Fibroblast of skin of left quadriceps (primary cell): ENCODE measurements at regions not wholly inside any gene's neighbourhood (a gene's known extent, or its start where the extent isn't known, plus 50 kb on each side); places are given as distances from the start of the nearest gene placed in this dataset.

Experiments
- DNase-seq, 2 experiments: peaks; one replicate each; pipeline ENCODE4 v3.0.0-alpha.2; 2013; ENCODE audit warnings: low read depth in 2 of 2

DNA sequence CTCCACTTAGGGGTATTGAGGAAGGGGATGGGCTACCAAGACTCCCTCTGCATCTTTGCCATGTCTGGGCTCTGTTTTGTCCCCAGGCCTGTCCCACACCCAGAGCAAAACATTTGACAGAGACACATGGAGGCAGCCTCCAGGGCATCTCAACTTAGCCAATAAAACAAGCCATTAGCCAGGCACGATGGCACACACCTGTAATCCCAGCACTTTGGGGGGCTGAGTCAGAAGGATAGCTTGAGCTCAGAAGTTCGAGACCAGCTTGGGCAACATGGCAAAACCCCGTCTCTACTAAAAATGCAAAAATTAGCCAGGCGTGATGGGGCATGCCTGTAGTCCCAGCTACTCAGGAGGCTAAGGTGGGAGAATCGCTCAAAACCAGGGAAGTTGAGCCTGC is 120.3 kb upstream of the IPO9 start:
- DNase-seq: no peak

DNA sequence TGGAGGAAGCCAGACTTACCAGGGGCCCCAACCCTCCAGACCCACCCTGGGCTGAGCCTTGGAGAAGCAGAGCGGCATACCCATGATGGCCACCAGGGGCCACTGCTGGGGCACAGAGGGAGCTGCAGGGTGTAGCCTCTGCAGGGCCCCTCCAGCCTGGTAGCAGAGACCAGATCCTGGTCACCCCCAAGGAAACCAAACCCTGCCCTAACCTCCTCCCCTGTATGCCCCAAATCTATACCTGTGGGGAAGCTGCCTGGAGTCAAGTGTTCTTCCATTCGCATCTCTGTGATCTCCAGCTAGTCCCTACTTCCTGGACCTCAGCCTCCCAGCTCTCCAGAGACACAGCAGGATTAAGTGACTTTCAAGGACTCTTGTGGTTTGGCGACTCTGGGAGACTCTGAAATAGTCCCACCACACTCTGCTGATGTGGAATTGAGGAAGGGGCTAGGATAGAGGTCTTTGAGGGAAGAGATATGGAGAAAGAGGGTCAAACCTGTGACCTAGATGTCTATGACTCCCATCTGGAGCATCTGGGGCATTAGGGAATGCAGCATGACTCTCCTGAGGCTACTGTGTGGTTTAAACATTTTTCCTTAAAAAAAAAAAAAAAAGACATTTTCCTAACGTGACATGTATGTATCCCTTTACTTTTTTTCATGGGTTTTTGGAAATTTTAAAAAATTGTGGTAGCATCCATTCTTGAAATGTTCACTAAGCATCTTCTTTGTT is 119.2 kb upstream of the IPO9 start:
- no peak for DNase-seq

DNA sequence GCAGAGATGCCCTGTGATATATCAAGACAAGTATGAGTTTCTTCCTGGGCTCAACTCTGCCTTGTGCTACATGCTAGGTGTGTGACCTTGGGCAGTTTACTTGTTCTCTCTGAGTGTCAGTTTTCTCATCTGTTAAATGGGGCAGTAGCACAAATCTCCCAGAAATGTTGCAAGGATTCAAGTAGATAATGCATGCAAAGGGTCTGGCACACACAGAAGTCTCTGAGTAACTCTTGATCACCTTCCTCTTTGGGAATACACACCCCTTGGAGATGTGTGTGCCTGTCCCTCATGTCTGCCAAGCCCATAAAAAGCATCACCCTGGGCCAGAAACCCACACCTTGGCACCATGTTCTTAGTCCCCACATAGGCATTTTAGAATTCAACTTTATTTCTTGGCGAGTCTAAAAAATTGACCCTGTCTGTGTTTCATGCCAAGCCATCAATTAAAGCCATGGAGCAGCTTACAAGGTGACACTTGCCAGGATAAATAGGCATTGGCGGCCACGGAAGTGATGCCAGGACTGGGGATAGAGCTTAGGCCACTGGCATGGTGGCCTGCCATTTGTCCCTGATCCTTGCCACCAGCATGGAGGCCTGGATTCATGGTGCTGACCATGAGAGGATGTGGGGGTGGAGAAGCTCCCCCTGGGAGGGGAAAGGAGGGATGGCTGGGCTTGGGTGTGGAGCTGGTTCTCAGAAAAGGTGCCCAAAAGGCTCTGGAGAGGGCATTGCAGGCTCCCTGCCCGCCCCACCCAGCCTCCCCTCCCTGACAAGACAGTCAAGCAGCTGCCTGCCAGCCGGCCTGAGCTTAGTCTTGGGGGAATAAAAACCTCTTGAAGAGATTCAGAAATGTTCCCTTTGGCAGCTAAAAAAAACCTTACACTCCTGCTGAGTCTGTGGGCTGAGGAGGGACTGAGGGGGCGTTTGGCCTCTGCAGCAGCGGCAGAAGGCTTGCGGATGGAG is 118.0 kb upstream of the IPO9 start:
- DNase-seq: no peak

DNA sequence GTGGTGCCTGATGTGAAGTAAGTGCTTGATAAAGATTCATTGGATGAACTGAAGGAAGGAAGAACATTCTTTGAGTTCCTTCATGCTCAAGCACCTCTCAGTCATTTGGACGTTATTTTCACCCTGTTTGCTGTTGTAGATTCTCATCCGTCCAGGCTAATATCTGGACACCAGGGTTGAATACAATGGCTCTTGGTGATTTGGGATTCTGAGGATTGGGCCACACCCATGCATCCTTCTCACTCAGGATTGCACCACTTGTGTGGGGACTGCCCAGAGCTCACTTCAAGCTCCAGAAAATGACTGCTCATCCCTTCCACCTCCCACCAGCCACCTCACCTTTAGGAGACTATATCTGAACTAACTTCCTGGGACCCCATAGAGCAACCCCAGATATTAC is 117.1 kb upstream of the IPO9 start:
- DNase-seq: no peak

DNA sequence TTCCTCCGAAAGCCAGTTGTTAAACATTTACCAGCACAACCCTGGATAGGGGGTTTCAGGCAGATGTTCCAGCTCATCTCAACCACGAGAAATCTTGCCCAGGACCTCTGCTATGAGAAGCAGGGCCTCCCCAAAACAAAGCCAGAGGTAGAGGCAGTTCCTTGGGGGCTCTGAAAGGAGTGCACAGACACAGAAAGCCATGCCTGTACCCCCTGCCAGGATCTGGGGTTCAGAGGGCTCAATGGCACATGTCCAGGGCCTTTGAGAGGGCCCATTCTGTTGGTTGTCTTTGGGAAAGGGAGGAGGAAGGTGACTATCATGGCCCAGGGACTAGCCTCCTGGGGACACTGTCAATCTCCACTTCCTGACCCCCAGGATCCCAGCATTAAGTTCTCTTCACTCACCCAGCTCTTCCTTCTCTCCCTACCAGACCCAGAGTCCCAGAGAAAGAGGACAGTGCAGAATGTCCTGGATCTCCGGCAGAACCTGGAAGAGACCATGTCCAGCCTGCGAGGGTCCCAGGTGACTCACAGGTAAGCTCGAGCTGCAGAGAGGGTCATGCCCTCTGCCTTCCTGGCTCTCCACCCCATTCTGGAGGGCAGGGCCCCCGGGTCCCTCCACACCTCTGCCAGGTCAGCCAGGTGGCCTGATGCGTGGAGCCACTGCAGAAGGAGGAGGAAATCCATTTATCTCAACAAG is 116.4 kb upstream of the IPO9 start:
- DNase-seq: no peak

DNA sequence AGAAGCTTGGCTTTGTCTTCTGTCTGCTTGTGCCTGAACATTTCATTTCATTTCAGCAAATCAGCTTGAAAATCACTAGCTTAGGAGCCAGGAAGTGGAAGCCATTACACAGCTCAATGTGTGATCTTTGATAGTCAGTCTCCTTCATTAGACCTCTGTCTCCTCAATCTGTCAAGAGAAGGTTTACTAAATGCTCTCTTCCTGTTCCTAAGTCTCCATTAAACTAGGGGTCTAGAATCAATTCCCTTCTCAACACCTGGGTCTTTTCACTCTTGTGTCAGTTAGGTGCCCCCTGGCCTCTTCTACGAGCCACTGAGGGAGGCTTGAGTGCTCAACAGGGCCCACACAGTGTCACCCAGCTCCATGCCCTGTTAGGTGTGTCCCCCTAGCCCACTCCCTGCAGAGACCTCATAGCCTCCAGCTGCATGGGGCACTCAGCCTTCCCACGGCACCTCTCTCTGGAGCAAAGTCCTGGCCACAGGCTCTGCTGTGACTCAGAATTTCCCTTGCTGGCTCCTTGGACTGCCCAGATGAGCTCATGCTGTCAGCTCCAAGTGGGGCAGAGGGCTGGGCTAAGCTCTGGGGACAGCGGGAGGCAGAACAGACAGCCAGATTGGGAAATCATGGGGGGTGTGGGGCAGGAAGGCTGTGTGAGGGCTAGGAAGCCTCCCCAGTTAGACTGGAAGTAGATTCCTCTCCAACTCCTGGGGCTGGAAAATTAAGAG is 115.7 kb upstream of the IPO9 start:
- DNase-seq: peak; percentile 96

DNA sequence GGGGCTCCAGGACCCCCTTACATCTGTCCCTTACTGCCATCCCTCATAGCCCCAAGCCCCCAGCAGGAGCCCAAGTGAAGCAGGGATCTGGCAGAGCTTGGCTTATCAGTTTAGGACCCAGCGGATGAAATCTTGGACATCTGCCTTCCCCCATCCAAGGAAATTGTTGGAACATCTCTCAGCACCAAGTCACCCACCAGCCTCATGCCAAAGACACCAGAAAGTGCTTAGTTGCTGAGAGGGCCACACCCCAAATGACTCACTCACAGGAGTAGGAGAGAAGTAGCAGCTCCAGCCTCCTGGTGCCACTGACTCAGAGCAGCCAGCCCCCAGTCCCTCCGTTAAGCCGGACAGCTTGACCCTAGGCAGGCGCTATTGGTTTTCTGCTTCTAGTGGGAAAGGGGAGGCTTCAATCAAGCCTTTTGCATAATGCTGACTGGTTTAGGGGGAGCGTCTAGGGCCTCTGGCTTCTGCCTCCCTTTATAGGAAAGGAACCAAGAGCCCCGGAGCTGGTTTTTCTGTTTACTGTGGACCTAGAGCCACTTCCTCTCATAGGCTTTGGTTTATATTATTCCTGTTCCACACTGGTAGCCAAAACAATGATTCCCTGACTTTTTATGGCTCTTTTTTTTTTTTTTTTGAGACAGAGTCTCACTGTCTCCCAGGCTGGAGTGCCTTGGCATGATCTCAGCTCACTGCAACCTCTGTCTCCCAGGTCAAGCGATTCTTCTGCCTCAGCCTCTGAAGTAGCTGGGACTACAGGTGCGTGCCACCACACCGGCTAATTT is 114.2 kb upstream of the IPO9 start:
- peak; percentile 95 to 96 for DNase-seq

DNA sequence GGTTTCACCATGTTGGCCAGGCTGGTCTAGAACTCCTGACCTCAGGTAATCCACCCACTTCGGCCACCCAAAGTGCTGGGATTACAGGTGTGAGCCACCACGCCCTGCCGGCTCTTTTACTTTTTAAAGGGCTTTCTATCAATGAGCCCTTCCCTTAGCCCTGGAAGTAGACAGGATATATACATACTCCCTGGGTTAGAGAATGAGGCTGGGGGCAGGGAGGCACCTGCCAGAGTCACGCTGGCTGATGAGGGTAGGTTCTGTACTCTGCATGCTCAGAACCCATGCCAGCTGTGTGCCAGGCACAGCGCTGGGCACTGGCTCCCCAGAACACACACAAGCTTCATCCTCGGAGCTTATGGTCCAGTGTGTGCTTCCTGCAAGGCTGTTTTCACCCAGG is 113.6 kb upstream of the IPO9 start:
- no peak for DNase-seq

DNA sequence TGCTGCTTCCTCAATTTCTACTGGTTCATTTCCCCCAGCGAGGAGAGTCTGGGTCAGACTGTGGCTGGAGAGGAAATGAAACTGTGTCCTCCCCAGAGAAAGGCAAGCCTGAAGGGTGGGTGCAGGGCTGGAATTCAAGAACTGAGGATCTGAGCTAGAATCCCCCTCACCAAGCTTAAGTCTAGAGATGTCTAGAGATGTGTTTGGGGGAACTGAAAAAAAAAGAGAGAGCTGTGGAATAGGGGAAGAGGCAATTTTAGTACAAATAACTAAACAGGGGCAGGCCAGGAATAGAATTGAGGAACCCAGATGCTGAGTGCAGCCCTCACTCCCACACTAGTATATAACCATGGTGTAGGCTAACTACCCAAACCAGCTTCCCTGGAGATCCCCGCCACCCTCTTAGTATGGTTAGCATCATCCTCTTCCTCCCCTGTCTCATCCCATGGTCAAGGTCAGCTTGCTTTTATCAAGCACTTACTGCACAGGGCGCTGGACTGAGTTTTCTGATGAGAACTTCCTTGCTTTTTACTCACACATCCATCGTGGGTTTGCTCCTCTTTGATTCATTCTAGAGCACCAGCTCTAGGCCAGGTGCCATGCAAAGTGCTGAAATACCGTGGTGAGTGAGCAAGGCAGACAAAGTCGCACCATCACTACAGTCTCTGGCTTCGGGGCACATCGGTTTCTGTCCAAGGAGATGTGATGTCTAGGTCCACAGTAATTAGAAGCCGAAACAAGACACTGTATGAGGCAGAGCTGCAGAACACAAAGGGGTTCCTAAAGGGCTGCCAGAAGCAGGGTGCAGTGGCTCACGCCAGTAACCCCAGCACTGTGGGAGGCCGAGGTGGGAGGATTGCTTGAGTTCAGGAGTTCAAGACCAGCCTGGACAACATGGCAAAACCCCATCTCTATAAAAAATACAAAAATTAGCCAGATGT is 112.9 kb upstream of the IPO9 start:
- DNase-seq: no peak

DNA sequence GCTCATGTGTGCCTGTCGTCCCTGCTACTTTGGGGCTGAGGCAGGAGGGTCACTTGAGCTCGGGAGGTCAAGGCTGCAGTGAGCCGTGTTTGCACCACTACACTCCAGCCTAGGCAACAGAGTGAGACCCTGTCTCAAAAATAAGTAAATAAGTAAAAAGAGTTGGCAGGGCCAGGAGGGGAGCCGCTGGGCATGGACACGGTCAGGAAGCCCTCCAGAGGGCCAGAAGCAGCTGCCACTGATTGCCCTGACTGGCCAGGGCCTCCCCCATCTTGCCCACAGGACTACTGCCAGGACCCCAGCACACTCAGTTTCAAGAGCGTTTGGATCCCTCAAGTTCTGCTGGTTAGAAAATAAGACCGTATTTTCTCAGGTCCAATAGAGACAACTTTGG is 112.2 kb upstream of the IPO9 start:
- no peak for DNase-seq

DNA sequence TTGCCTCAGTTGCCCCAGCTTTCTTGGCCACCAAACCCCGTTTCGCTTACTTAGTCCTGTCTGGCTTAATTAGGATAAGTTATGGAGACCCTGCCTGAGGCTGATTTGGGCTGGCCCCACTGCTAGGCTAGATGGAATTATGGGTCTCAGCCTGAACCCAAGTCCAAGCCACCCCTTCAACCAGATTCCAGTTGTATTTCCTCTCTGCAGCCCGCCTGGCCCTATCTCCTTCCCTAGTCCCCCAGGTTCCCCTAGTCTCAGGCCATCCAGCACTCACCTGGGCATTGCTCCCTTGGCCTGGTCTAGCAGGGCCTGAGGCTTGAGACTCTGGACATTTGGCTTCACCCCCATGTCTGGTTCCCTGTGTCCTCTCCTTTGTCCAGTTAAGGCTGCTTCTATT is 111.7 kb upstream of the IPO9 start:
- no peak for DNase-seq

DNA sequence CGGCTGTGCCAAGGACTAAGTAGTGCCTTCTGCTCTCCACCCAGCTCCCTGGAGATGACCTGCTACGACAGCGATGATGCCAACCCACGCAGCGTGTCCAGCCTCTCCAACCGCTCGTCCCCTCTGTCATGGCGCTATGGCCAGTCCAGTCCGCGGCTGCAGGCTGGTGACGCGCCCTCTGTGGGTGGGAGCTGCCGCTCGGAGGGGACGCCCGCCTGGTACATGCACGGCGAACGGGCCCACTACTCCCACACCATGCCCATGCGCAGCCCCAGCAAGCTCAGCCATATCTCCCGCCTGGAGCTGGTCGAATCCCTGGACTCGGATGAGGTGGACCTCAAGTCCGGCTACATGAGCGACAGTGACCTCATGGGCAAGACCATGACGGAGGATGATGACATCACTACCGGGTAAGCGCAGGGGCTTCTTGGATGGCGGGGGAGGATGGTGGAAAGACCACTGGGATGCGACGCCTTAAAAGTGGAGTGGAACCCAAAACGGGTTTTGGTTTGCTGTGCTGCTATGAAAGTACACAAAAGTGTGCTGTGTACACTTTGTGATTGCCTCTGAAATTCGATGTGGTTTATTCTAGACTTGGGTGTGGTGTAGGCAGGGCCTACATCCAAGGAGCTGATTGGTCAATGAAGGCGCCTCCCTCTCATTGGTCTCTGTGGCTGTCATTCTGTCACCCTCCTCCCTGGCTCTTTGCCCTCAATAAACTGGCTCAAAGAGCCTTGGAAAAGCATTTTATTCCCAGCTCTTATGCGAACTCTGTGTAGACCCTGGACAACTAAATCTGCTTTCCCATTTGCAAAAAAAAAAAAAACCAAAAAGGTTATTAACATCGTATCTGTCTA is 110.4 kb upstream of the IPO9 start:
- DNase-seq: no peak

DNA sequence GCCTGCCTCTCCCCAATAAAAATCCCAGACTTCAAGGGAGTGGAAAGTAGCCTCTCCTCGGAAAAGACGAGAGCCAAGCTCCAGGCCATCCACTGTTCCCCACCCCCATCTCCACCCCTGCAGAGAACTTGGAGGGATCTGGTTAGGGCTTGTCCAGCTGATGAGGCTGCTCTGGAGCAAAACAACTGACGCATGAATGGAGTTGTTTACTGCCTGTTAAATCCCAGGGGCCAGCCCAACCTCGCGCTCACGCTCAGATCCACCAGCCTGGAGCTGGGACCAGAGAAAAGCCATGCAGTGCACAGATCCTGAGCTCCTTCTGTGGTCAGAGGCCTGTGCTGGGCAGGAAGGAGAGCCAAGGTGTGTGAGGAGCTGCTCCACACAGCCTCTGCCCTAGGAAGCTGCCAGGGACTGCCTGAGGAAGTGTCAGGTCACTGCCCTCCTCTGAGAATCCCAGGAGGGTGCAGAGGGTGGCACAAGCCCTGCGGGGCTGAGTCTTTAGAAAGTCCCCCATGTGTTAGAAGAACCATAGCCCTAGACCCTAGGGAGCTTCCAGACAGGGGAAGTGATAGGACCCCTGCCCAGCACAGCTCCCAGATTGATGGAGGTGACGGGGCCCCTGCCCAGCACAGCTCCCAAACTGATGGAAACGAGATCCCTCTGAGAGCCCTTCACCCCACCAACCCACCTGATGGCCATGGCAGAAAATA is 109.0 kb upstream of the IPO9 start:
- peak; percentile 54 to 60 for DNase-seq

DNA sequence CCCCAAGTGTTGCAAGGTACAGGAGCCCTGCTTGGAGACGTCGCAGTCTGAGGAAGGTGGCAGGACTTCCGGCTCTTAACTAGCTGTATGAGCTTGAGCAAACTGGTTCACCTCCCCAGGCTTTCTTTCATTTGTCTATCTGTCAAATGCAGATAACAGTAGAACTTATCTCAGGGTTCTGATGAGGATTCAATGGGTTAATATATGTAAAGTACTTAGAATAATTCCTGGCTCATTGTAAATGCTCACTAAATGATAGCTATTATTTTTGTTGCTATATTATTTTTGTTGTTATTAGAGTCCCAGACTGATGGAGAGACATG is 108.5 kb upstream of the IPO9 start:
- DNase-seq: no peak

DNA sequence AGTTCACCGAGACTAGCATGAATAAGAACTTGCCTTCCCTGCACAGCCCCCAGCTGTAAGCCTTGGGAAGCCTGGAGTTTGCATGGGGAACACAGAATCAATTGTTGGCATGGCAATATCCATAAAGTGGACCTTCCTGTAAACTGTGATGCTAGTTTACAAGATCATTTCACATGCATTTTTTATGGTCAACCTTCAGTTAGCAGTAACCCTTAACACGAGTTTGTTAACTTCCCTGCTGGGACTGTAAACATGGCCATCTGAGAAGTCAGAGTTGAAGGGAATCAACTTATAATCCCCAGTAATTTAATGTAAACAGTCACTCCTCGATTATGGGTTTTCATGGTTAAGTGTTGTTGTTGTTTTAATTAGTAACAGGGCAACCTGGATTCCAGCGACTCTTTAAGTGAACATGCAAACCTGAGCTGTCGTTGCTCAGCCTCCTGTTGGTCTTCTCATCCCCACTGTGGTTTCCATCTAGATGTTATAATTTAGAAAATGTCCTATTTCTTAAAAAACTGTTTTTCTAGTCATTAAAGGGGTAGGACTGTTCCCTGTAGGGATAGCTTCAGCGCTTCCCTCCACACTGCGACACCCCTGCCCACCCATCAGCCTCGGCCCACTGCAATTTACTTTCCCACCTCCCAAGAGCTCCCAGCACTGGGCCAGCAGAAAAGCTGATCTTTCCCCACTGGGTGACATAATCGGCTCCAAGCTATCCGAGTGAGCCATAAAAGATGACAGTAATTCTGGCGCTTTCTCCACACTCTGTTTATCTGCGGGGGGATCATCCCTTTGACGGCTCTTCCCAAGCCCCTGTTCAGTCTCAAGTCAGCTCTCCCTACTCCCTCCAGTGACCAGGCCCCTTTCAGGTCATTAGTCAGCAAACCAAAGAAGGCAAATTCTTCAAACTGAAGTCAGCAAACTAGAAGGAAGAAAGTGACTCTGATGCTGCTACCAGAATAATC is 107.6 kb upstream of the IPO9 start:
- no peak for DNase-seq

DNA sequence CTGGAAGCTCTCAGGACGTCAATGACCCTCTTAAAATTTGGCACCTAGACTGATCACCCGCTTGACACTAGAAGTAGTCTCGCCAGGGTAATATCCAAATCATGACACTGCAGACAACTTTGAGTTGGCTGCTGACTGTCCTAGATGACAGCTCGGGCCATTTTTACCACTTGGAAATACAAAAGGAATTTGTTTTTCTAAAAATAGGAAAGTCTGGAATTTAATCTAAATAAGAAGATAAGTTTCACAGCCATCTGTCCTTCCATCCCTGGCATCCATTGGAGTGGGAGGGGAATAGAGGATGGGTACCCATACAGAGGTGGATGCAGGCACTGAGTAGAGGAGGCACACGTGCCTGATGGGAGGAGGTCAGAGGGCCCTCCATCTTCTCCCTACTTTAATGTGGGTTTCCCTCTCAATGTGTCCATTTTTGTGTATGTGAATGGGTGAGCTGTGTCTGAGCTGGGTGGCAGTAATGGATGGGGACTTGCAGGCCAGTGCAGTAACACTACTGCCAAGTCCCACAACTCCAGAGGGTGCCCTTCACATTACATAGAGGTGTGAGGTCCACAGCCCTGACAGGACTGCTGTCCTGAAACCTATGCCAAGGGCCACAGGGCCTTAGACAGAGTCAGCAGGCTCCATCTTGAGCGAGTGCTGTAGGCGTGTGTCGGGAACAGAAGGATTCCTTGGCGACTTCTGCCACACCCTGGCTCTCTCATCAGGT is 104.8 kb upstream of the IPO9 start:
- DNase-seq: no peak

DNA sequence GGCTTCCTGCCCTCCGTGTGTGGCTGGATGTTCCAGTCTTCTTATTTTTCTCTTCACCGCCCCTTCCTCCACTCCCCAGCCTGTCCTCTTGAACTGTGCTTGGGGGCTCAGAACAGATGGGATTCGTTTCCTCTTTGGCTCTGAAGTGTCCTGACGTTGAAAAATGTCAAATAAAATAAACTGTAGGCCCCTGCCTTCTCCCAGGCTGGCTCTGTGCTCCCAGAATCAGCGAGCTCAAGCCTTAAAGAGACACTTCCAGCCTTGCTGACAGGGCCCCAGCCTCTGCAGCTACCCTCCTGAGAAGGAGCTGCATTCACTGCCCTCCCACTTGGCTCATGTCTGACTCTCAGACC is 104.2 kb upstream of the IPO9 start:
- no peak for DNase-seq
